ENCODE measurements at regions not wholly inside any gene's neighbourhood (a gene's known extent, or its start where the extent isn't known, plus 50 kb on each side); places are given as distances from the start of the nearest gene placed in this dataset.

DNA sequence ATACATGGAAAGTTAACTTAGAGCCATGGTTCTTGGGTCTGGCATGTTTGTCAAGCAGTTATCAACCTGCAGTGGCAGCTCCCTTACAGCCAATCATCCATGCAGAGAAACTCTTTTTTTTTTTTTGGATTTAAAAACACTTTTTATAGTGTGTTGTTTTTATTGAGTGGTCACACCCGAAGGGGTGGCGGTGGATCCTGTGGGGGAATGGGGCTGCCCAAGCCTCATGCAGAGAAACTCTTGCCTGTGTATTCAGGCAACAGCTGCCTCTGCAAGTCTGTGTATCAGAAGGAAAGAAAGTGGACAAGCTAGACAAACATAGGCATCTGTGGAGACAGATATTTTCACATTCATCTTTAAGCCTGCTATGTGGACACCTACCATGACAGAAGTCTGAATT, 104.8 kb downstream of the GLUL start:
- TF ChIP-seq, protein P1, sequence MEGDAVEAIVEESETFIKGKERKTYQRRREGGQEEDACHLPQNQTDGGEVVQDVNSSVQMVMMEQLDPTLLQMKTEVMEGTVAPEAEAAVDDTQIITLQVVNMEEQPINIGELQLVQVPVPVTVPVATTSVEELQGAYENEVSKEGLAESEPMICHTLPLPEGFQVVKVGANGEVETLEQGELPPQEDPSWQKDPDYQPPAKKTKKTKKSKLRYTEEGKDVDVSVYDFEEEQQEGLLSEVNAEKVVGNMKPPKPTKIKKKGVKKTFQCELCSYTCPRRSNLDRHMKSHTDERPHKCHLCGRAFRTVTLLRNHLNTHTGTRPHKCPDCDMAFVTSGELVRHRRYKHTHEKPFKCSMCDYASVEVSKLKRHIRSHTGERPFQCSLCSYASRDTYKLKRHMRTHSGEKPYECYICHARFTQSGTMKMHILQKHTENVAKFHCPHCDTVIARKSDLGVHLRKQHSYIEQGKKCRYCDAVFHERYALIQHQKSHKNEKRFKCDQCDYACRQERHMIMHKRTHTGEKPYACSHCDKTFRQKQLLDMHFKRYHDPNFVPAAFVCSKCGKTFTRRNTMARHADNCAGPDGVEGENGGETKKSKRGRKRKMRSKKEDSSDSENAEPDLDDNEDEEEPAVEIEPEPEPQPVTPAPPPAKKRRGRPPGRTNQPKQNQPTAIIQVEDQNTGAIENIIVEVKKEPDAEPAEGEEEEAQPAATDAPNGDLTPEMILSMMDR (IDR thresholded peaks at IDR 0.05; ENCODE audit: low read length): no peak
- TF ChIP-seq EZH2 (IDR thresholded peaks at IDR 0.05; ENCODE audit: borderline replicate concordance, low read length): no peak

Measured in OCI-LY1 (cell line).